NB4 (cell line): ENCODE measurements at regions not wholly inside any gene's neighbourhood (a gene's known extent, or its start where the extent isn't known, plus 50 kb on each side); places are given as distances from the start of the nearest gene placed in this dataset.

Source experiments
- CTCF ChIP-seq: IDR thresholded peaks from one replicate; pipeline ENCODE4 v1.5.1; 2012; ENCODE audit warnings: low read depth, low read length
- MAX ChIP-seq: IDR thresholded peaks from 2 replicates; pipeline ENCODE4 v1.6.1; 2011; ENCODE audit warnings: low read depth, low read length
- MYC ChIP-seq: IDR thresholded peaks from 2 replicates; pipeline ENCODE4 v1.6.1; 2011; ENCODE audit warnings: low read depth, low read length
- POLR2A ChIP-seq: IDR thresholded peaks from 2 replicates; pipeline ENCODE4 v1.6.1; 2011; ENCODE audit warnings: mild to moderate bottlenecking; ENCODE audit not compliant: insufficient read length; ENCODE audit errors: extremely low read depth

GRCh38 chr4:23238848-23239247 is 546.1 kb downstream of the GBA3 start:
- TF ChIP-seq POLR2A: no peak
- no peak for TF ChIP-seq CTCF
- TF ChIP-seq MYC: no peak
- no peak for TF ChIP-seq MAX
